ENCODE measurements at regions not wholly inside any gene's neighbourhood (a gene's known extent, or its start where the extent isn't known, plus 50 kb on each side); places are given as distances from the start of the nearest gene placed in this dataset.

- Histone ChIP-seq H3K9ac (peak overlapping the region; percentile 33; the same call in 1 of the 2 replicates), H3K4me2 (peak overlapping the region; percentile 70), H3K4me3 (IDR thresholded peaks at IDR 0.05; ENCODE audit: insufficient read depth, low read depth, low read length) (no peak overlapping the region), H3K79me2 (ENCODE audit: insufficient read depth, low read depth) (no peaks in the 10 kb centered on the region), H2AFZ (ENCODE audit: low read depth) (peak overlapping the region; percentile 31; the same call in 1 of the 2 replicates), H3K27me3 (ENCODE audit: insufficient read depth, low read depth) (no peaks in the 10 kb centered on the region), H3K4me1 (ENCODE audit: low read depth, poor library complexity, severe bottlenecking) (peaks cover 34% of the 10 kb centered on the region), H4K20me1 (ENCODE audit: insufficient read depth) (no peaks in the 10 kb centered on the region), H3K36me3 (ENCODE audit: insufficient read depth) (no peaks in the 10 kb centered on the region), H3K27ac (peak overlapping the region; percentile 71)
- TF ChIP-seq CTCF (conservative IDR thresholded peaks at IDR 0.05; ENCODE audit: low read depth, low read length) = no peak
Measured at GRCh38 chr6:90369024-90369519, 72.4 kb upstream of the BACH2 start.

DNA sequence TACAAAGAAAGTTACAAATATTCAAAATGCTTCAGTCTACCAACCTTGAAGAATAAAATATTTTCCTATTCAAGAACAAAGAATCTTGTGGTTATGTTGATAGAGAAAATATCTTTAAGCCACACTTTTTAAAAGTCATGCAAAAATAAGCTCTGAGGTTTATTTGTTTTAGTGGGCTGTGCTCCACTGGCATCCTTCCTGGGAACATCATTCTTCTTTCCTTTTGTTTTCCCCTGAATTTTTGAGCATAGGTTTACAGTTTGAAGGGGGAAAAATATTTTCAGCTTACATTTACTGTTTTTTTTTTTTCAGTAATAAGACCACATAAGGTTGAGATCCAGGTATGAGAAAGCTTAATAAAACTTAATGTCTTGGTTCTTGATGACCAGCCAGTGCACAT lies 72.0 kb upstream of the BACH2 start:
- TF ChIP-seq CTCF (conservative IDR thresholded peaks at IDR 0.05; ENCODE audit: low read depth, low read length) = no peak
- Histone ChIP-seq H3K27me3 (ENCODE audit: insufficient read depth, low read depth) (no peaks in the 10 kb centered on the region), H3K9ac (peak overlapping the region; percentile 33; the same call in 1 of the 2 replicates), H3K4me1 (ENCODE audit: low read depth, poor library complexity, severe bottlenecking) (peaks cover 34% of the 10 kb centered on the region), H3K36me3 (ENCODE audit: insufficient read depth) (no peaks in the 10 kb centered on the region), H3K27ac (peak overlapping the region; percentile 71), H3K4me3 (IDR thresholded peaks at IDR 0.05; ENCODE audit: insufficient read depth, low read depth, low read length) (no peak overlapping the region), H3K79me2 (ENCODE audit: insufficient read depth, low read depth) (no peaks in the 10 kb centered on the region), H2AFZ (ENCODE audit: low read depth) (peak overlapping the region; percentile 31; the same call in 1 of the 2 replicates), H3K4me2 (peak overlapping the region; percentile 69), H4K20me1 (ENCODE audit: insufficient read depth) (no peaks in the 10 kb centered on the region)

DNA sequence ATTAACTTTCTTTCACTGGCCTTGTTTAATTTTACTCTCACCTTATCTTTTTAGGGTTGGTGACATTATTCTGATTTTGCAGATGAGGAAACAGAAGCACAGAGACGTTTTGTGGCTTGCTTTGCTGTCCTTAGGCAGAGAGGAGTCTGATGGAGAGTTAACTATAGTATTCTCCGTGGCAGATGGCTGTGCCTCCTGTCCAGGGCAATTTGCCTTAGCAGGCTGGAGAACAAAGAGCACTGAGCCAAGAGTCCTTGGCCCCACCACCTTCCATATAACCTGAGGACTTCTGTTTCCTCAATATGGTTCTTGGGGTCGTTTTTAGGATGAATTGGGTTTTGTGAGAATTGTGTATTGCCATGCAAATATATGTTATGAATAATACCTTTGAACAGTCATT lies 71.4 kb upstream of the BACH2 start:
- Histone ChIP-seq H3K4me3 (IDR thresholded peaks at IDR 0.05; ENCODE audit: insufficient read depth, low read depth, low read length) (no peak overlapping the region), H3K27me3 (ENCODE audit: insufficient read depth, low read depth) (no peaks in the 10 kb centered on the region), H3K4me1 (ENCODE audit: low read depth, poor library complexity, severe bottlenecking) (peaks cover 34% of the 10 kb centered on the region), H2AFZ (ENCODE audit: low read depth) (no peak overlapping the region), H3K4me2 (peak overlapping the region; percentile 69; the same call in 1 of the 2 replicates), H3K79me2 (ENCODE audit: insufficient read depth, low read depth) (no peaks in the 10 kb centered on the region), H3K36me3 (ENCODE audit: insufficient read depth) (no peaks in the 10 kb centered on the region), H3K9ac (no peak overlapping the region), H4K20me1 (ENCODE audit: insufficient read depth) (no peaks in the 10 kb centered on the region), H3K27ac (peak overlapping the region; percentile 71; the same call in 1 of the 2 replicates)
- no peak for TF ChIP-seq CTCF (conservative IDR thresholded peaks at IDR 0.05; ENCODE audit: low read depth, low read length)

GRCh38 chr6:90365565-90366219 lies 69.0 kb upstream of the BACH2 start:
- Histone ChIP-seq H3K4me3 (IDR thresholded peaks at IDR 0.05; ENCODE audit: insufficient read depth, low read depth, low read length) (no peak overlapping the region), H3K9ac (no peak overlapping the region), H3K27me3 (ENCODE audit: insufficient read depth, low read depth) (no peaks in the 10 kb centered on the region), H3K4me2 (no peak overlapping the region), H3K79me2 (ENCODE audit: insufficient read depth, low read depth) (no peaks in the 10 kb centered on the region), H3K4me1 (ENCODE audit: low read depth, poor library complexity, severe bottlenecking) (peaks cover 27% of the 10 kb centered on the region), H4K20me1 (ENCODE audit: insufficient read depth) (no peaks in the 10 kb centered on the region), H3K27ac (no peak overlapping the region), H3K36me3 (ENCODE audit: insufficient read depth) (no peaks in the 10 kb centered on the region), H2AFZ (ENCODE audit: low read depth) (no peak overlapping the region)
- TF ChIP-seq CTCF (conservative IDR thresholded peaks at IDR 0.05; ENCODE audit: low read depth, low read length) = no peak
